Osteocyte (in vitro differentiated cells): ENCODE measurements at regions not wholly inside any gene's neighbourhood (a gene's known extent, or its start where the extent isn't known, plus 50 kb on each side); places are given as distances from the start of the nearest gene placed in this dataset.

Experiments used
- DNase-seq: peaks from one replicate; pipeline ENCODE4 v3.0.0; 2021; ENCODE audit warnings: mixed read lengths; ENCODE audit not compliant: unreplicated experiment; ENCODE audit errors: extremely low spot score
- H3K27ac Mint-ChIP-seq: one replicate; pipeline ENCODE4 v1.8.0; 2021; ENCODE audit warnings: mild to moderate bottlenecking, mixed read lengths; ENCODE audit not compliant: unreplicated experiment
- H3K27me3 Mint-ChIP-seq: one replicate; pipeline ENCODE4 v1.8.0; 2021; ENCODE audit warnings: mixed read lengths; ENCODE audit not compliant: unreplicated experiment
- H3K36me3 Mint-ChIP-seq: one replicate; pipeline ENCODE4 v1.8.0; 2021; ENCODE audit warnings: mixed read lengths; ENCODE audit not compliant: unreplicated experiment
- H3K4me1 Mint-ChIP-seq: one replicate; pipeline ENCODE4 v1.8.0; 2021; ENCODE audit warnings: mixed read lengths; ENCODE audit not compliant: unreplicated experiment
- H3K4me3 Mint-ChIP-seq: one replicate; pipeline ENCODE4 v1.8.0; 2021; ENCODE audit warnings: mild to moderate bottlenecking, moderate library complexity, mixed read lengths; ENCODE audit not compliant: unreplicated experiment
- H3K9me3 Mint-ChIP-seq: one replicate; pipeline ENCODE4 v1.8.0; 2021; ENCODE audit warnings: mixed read lengths; ENCODE audit not compliant: unreplicated experiment
- TF ChIP-seq, protein P1 (sequence below): fragments of 200-600 bp; sonication (generic); IDR thresholded peaks from 2 replicates; pipeline ENCODE4 v1.5.0; 2021; ENCODE audit warnings: antibody characterized with exemption, mild to moderate bottlenecking, moderate library complexity

DNA sequence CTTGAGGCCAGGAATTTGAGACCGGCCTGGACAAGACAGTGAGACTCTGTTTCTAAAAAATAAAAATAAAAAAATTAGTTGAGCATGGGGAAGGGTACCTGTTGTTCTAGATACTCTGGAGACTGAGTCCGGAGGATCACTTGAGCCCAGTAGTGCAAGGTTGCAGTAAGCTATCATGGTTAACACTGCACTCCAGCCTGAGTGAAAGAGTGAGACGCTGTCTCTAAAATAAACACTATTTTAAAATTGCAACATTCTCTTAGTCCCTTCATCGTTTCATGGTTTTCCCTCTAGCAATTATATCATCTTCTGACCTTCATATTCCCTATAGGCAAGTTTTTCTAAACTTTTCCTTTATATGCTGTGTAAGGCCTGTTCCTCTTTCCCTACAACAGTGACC, 248.5 kb downstream of the VAPA start:
- Mint-ChIP-seq H3K9me3 (peaks cover 2% of the 10 kb centered on the region), H3K27ac (no peak overlapping the region), H3K27me3 (no peaks in the 10 kb centered on the region), H3K36me3 (no peaks in the 10 kb centered on the region), H3K4me1 (peaks cover 3% of the 10 kb centered on the region), H3K4me3 (no peak overlapping the region)
- no peak for DNase-seq
- TF ChIP-seq, protein P1, sequence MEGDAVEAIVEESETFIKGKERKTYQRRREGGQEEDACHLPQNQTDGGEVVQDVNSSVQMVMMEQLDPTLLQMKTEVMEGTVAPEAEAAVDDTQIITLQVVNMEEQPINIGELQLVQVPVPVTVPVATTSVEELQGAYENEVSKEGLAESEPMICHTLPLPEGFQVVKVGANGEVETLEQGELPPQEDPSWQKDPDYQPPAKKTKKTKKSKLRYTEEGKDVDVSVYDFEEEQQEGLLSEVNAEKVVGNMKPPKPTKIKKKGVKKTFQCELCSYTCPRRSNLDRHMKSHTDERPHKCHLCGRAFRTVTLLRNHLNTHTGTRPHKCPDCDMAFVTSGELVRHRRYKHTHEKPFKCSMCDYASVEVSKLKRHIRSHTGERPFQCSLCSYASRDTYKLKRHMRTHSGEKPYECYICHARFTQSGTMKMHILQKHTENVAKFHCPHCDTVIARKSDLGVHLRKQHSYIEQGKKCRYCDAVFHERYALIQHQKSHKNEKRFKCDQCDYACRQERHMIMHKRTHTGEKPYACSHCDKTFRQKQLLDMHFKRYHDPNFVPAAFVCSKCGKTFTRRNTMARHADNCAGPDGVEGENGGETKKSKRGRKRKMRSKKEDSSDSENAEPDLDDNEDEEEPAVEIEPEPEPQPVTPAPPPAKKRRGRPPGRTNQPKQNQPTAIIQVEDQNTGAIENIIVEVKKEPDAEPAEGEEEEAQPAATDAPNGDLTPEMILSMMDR, result no peak

- no peak for DNase-seq
- H3K36me3 Mint-ChIP-seq, result no peaks in the 10 kb centered on the region
- H3K4me1 Mint-ChIP-seq, result peaks cover 14% of the 10 kb centered on the region
- no peak overlapping the region for H3K4me3 Mint-ChIP-seq
- H3K27me3 Mint-ChIP-seq, result no peaks in the 10 kb centered on the region
- H3K27ac Mint-ChIP-seq, result no peak overlapping the region
- H3K9me3 Mint-ChIP-seq, result no peaks in the 10 kb centered on the region
- TF ChIP-seq, protein P1, result no peak
These were observed 250.7 kb downstream of the VAPA start for GRCh38 chr18:10164271-10165071.

- peaks cover 25% of the 10 kb centered on the region for H3K4me1 Mint-ChIP-seq
- H3K9me3 Mint-ChIP-seq, result no peaks in the 10 kb centered on the region
- no peak for DNase-seq
- TF ChIP-seq, protein P1, result no peak
- H3K4me3 Mint-ChIP-seq, result no peak overlapping the region
- no peak overlapping the region for H3K27ac Mint-ChIP-seq
- H3K36me3 Mint-ChIP-seq, result no peaks in the 10 kb centered on the region
- H3K27me3 Mint-ChIP-seq, result no peaks in the 10 kb centered on the region
These were observed 252.5 kb downstream of the VAPA start for GRCh38 chr18:10166164-10166807.

DNA sequence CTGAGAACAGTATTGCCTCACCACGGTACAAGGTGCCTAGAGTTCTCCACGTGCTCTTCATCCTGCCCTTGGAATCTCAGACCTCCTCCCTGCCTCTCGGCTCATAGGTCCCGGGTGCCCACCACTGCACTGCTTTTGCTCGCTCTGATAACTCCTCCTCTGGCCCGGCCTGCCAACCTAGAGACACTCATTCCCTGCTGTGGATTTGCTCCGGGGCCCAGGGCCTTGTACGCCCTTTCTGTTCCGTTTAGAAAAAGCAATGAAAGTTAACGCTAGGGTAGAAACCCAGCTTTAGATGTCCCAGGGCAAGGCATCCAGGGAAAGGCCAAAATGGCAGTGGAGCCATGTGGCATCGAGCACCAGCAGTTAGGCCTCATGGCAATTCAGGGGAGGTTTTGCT, 253.9 kb downstream of the VAPA start:
- peaks cover 23% of the 10 kb centered on the region for H3K4me1 Mint-ChIP-seq
- no peaks in the 10 kb centered on the region for H3K9me3 Mint-ChIP-seq
- TF ChIP-seq, protein P1, result no peak
- H3K36me3 Mint-ChIP-seq, result no peaks in the 10 kb centered on the region
- no peak for DNase-seq
- no peak overlapping the region for H3K4me3 Mint-ChIP-seq
- H3K27ac Mint-ChIP-seq, result no peak overlapping the region
- no peaks in the 10 kb centered on the region for H3K27me3 Mint-ChIP-seq

DNA sequence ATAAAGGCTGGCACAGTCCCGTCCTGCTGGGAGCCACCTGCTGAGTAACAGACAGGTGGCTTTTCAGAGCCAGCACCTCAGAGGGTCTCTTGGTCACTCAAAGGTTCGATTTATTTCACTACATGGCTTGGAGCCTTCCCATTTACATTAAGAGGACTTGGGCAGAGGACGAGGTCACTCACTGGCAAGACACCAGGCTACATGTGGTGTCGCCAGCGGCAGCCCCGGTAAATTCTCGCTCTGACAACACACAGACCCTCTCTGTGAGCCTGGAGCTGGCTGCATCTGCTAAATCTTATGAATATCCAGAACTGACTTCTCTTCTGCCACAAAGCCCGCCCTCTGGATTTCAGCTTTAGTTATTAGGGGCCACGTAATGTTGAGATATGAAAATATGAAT, 254.7 kb downstream of the VAPA start:
- Mint-ChIP-seq H3K36me3 (no peaks in the 10 kb centered on the region), H3K9me3 (no peaks in the 10 kb centered on the region), H3K4me1 (peaks cover 23% of the 10 kb centered on the region), H3K4me3 (no peak overlapping the region), H3K27ac (no peak overlapping the region), H3K27me3 (no peaks in the 10 kb centered on the region)
- no peak for DNase-seq
- TF ChIP-seq, protein P1, result no peak
